ENCODE measurements at regions not wholly inside any gene's neighbourhood (a gene's known extent, or its start where the extent isn't known, plus 50 kb on each side); places are given as distances from the start of the nearest gene placed in this dataset.

DNA sequence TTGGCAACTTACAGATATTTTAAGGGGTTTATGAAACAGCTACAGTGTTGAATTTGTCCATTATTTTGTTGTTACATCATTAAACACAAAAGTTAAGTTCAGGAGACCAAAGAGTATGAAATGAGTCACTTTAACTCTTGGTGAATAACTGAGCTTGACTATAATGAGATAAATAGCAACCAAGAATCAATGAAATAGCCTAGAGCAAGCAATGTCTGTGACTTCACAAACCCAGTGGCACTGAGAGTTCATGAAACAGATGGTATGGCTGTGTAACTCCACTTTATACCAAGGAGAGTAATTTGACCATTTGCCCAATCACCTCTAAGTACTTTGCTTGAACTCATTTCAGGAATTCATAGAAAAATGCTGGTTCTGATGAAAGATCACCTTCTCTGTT is 169.6 kb upstream of the GADL1 start:
- TF ChIP-seq, protein P1, sequence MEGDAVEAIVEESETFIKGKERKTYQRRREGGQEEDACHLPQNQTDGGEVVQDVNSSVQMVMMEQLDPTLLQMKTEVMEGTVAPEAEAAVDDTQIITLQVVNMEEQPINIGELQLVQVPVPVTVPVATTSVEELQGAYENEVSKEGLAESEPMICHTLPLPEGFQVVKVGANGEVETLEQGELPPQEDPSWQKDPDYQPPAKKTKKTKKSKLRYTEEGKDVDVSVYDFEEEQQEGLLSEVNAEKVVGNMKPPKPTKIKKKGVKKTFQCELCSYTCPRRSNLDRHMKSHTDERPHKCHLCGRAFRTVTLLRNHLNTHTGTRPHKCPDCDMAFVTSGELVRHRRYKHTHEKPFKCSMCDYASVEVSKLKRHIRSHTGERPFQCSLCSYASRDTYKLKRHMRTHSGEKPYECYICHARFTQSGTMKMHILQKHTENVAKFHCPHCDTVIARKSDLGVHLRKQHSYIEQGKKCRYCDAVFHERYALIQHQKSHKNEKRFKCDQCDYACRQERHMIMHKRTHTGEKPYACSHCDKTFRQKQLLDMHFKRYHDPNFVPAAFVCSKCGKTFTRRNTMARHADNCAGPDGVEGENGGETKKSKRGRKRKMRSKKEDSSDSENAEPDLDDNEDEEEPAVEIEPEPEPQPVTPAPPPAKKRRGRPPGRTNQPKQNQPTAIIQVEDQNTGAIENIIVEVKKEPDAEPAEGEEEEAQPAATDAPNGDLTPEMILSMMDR (IDR thresholded peaks at IDR 0.05): no peak
- TF ChIP-seq ZFX (IDR thresholded peaks at IDR 0.05; ENCODE audit: borderline replicate concordance): no peak
- no peak overlapping the region for H3K27ac ChIP-seq

DNA sequence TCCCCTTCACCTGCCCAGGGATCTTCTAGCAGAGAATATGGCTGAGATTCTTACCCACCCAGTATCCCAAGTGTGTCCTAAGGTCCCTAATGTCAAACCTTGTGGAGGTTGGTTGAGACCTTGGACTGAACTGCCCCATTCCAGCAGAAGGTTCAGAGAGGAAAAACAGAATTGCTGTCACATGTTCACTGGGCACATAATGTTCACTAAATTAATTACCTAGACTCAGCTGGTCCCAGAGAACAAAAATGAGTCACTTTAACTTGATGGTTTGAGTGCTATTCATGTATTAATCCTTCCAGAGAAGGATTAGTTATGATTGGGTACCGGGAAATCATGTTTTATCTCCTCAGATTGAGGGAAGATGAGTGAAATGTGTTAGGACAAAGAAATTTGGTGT is 171.3 kb upstream of the GADL1 start:
- H3K27ac ChIP-seq: no peak overlapping the region

DNA sequence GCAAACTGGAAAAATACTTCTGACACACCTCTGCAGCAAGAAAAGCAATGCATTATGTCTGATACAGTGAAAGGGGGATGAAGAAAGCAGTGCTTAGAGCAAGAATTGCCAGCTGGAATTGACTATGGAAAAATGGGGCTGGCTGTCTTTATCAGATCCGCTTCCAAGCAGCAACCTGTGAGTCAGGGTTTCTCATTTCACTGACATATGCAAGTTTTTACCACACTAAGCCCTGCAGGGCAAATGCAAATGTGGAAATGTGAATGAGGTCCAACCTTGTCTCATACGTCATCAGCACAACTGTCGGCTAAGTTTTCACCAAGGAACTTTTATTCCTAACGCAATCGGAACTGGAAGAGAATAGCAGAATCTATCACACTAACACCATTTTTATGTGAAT is 172.5 kb upstream of the GADL1 start:
- H3K27ac ChIP-seq: no peak overlapping the region
- TF ChIP-seq ZFX (IDR thresholded peaks at IDR 0.05; ENCODE audit: borderline replicate concordance): no peak
- TF ChIP-seq, protein P1 (IDR thresholded peaks at IDR 0.05): no peak

More for the DNA sequence above, 171.3 kb upstream of the GADL1 start:
- TF ChIP-seq, protein P1 (IDR thresholded peaks at IDR 0.05): no peak
- no peak for TF ChIP-seq ZFX (IDR thresholded peaks at IDR 0.05; ENCODE audit: borderline replicate concordance)

DNA sequence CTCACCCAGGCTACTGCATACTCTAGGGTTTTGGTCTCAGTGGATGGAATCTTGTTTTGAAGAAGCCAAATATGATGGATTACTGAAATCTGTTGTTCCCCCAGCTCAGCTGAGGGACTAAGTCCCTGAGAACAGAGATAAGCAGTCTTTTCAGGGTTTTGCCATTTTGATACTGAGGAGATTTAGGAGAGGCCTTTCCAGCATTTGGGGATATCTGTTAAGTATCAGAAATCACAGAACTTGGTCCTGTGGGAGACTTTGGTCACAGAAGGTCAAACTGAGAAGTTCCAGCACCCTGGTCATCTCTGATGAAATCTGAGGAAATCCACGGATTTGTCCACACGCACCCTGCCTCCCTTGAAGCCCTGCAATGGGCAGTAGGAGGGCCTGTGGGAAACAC is 181.0 kb upstream of the GADL1 start:
- H3K27ac ChIP-seq: no peak overlapping the region
- TF ChIP-seq ZFX (IDR thresholded peaks at IDR 0.05; ENCODE audit: borderline replicate concordance): no peak

DNA sequence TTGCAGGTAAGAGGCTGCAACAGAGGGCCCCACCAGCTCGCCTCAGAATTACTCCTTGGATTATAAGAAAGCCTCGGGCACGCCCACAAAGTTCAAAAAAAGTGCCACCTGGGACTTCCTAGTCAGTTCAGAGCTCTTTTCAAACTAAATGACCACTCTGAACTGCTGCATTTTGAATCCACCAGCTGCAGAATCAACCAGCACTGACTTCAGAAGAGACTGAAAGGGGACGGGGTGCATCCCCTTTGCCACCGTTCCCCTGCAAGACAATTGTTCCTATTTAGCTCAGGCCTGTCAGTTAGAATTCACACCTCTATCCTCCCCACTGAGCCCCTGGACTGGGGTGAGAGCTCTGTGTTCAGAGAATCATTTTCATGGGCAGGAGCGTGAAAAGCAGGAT is 181.4 kb upstream of the GADL1 start:
- H3K27ac ChIP-seq: no peak overlapping the region
- TF ChIP-seq, protein P1 (IDR thresholded peaks at IDR 0.05): no peak
- TF ChIP-seq ZFX (IDR thresholded peaks at IDR 0.05; ENCODE audit: borderline replicate concordance): no peak

DNA sequence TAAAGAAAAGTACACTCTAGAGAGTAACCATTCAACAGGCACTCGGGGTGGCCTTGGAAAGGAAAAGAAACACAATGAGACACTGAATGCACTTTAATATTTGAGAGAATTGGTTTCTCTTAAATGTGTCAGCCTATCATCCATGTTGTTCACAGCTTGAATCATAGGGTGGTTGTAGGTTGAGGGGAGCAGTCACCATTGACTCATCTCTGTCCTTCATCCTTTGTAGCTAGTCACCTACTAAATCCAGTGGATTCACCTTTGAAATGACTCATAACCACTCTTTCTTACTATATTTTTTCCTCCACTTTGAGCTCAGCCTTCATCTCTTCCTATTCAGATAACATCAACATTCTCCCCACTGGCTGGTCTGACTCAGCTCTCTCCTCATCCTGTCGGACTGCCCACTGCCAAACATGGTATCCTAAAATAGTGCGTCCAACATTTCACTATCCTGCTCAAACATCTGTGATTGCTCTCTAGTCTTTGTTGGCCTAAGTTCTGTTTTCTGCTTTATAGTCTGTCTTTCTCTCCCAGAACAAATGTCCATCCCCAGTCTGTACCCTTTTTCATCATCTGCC is 182.7 kb upstream of the GADL1 start:
- TF ChIP-seq ZFX (IDR thresholded peaks at IDR 0.05; ENCODE audit: borderline replicate concordance): no peak
- TF ChIP-seq, protein P1 (IDR thresholded peaks at IDR 0.05): no peak
- no peak overlapping the region for H3K27ac ChIP-seq

DNA sequence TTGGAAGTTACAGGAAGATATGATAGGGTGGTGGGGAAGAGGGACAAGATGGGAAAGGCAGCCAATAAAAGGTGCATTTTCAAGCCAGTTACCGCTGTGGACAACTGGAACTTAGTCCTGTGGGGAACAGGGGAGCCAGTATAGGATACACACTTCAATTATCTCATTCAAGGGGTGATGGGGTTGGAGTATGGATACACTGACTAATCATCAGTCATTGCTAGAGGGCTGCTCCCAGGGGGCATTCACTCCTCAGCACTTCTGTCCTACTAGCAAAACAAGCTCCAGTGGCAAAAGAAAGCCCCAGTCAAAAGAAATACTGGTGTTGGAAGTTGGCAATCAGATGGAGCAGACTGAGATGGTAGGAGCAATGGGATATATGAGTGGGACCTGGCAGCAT is 183.4 kb upstream of the GADL1 start:
- TF ChIP-seq, protein P1 (IDR thresholded peaks at IDR 0.05): no peak
- no peak for TF ChIP-seq ZFX (IDR thresholded peaks at IDR 0.05; ENCODE audit: borderline replicate concordance)
- no peak overlapping the region for H3K27ac ChIP-seq

DNA sequence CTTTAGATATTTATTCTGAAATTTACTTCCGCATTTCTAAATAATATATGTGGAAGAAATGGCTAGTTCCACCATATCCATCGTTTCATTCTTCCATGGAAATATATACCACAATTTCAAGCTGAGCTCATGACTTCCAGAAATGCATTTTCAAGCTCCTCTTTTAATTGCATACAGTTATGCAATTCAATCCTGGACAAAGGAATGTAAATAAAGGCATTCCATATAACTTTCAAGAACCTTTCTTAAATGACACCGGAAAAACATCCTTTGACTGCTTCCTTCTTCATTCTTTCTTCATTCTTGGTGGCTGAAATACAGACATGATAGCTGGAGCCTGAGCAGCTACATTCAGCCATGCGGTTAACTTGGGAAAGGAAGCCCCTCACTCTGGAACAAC is 185.2 kb upstream of the GADL1 start:
- TF ChIP-seq ZFX (IDR thresholded peaks at IDR 0.05; ENCODE audit: borderline replicate concordance): no peak
- TF ChIP-seq, protein P1 (IDR thresholded peaks at IDR 0.05): no peak
- no peak overlapping the region for H3K27ac ChIP-seq
